GM06990 (cell line): ENCODE measurements at regions not wholly inside any gene's neighbourhood (a gene's known extent, or its start where the extent isn't known, plus 50 kb on each side); places are given as distances from the start of the nearest gene placed in this dataset.

Source experiments
- DNase-seq: peaks from one replicate; pipeline ENCODE4 v3.0.0-alpha.2; 2011; ENCODE audit not compliant: insufficient read length; ENCODE audit errors: extremely low read depth
- H3K27me3 ChIP-seq: replicated peaks from 2 replicates; pipeline ENCODE4 v1.6.0; 2011; ENCODE audit warnings: low read length; ENCODE audit not compliant: control insufficient read depth, insufficient read depth
- H3K36me3 ChIP-seq: 2 replicates; pipeline ENCODE4 v1.5.1; 2011; ENCODE audit warnings: low read length; ENCODE audit not compliant: control insufficient read depth, insufficient read depth
- H3K4me3 ChIP-seq: replicated peaks from 2 replicates; pipeline ENCODE4 v1.5.1; 2011; ENCODE audit warnings: low read depth, mild to moderate bottlenecking, control low read depth, low read length
- TF ChIP-seq, protein P1 (sequence below): IDR thresholded peaks from 2 replicates; pipeline ENCODE4 v1.5.1; 2011; ENCODE audit warnings: low read length, control low read depth, mild to moderate bottlenecking, inconsistent platforms; ENCODE audit not compliant: insufficient read depth, poor library complexity, severe bottlenecking

DNA sequence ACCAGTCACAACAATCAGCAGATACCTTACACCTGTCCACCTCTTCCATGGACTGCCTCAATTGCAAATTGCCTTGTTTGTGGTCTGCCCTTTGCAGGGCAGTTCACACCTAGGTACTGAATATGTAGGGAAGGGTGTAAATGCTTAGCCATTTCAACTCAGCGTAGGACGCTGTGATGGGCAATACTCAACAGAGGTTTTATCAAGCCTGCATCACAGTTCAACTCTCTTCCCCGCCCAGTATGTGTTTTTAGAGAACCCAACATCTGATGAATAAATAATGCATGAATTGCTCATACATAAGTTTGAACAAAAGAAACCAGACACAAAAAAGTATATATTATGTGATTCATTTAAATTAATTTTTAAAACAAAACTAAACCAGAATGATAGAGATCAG is 124.4 kb downstream of the P2RY1 start:
- DNase-seq = no peak
- no peak overlapping the region for H3K4me3 ChIP-seq
- H3K27me3 ChIP-seq = no peaks in the 10 kb centered on the region
- no peaks in the 10 kb centered on the region for H3K36me3 ChIP-seq
- TF ChIP-seq, protein P1, sequence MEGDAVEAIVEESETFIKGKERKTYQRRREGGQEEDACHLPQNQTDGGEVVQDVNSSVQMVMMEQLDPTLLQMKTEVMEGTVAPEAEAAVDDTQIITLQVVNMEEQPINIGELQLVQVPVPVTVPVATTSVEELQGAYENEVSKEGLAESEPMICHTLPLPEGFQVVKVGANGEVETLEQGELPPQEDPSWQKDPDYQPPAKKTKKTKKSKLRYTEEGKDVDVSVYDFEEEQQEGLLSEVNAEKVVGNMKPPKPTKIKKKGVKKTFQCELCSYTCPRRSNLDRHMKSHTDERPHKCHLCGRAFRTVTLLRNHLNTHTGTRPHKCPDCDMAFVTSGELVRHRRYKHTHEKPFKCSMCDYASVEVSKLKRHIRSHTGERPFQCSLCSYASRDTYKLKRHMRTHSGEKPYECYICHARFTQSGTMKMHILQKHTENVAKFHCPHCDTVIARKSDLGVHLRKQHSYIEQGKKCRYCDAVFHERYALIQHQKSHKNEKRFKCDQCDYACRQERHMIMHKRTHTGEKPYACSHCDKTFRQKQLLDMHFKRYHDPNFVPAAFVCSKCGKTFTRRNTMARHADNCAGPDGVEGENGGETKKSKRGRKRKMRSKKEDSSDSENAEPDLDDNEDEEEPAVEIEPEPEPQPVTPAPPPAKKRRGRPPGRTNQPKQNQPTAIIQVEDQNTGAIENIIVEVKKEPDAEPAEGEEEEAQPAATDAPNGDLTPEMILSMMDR = no peak

DNA sequence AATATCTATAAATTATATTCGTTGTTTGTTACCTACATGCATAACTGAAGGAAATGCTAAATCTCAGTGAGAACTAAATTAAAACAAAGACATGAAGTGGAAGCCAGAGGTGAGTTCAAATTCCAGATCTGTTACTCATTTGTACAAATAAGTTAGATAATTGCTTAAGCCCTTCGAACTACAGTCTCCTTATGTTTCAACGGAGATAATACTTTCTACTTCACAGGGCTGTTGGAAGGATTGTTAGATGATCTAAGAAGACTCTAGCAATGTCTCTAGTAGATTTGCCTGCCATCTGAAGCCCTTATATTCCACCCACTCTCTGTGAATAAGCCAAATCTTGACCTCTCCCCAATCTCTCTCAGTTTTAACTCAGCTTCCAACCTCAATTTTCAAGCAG is 125.8 kb downstream of the P2RY1 start:
- no peak overlapping the region for H3K4me3 ChIP-seq
- no peaks in the 10 kb centered on the region for H3K36me3 ChIP-seq
- no peaks in the 10 kb centered on the region for H3K27me3 ChIP-seq
- no peak for DNase-seq
- TF ChIP-seq, protein P1 = no peak

DNA sequence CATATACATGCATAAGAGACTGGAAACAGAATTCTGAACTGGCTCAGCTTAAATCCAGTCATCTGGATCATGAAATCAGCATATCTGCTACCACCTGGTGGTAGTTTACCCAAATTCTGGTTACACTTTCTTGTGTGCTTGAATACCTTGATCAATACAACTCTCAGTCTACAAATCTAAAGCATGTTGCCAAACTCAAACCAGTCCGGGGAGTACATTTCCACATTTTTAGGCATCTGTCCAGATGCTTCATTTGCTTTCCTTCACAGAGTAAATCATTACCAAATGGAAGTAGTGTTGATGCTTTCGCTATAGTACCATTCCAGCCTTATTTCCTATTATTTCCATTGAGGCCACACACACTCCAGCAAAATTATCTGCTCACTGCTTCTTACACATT is 126.4 kb downstream of the P2RY1 start:
- Histone ChIP-seq H3K27me3 (no peaks in the 10 kb centered on the region), H3K36me3 (no peaks in the 10 kb centered on the region), H3K4me3 (no peak overlapping the region)
- DNase-seq = no peak
- TF ChIP-seq, protein P1 = peak; percentile 41

DNA sequence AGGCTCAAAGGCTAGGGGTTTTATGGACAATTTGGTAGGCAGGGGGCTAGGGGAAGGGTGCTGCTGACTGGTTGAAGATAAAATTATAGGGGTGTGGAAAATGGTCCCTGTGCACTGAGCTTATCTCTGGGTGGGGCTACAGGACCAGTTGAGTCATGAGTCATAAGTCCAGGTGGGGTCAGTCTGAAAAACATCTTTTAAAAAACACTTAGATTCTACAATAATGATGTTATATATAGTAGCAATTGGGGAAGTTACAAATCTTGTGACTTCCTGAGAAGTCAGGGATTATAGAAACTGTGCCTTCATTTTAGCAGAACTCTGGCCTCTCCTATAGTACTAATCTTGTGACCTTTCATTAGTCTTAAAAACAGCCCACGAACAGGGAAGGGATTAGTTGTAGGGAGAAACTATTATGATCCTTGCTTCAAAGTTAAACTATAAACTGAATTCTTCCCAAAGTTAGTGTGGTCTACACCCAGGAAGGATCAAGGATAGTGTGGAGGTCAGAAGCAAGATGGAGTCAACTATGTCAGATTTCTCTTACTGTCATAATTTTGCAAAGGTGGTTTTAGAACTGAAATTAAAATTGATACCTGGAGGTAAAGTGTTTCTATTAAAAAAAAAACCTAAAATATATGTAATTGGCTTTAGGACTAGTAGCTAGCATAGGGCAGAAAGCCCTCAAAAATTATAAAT is 130.1 kb downstream of the P2RY1 start:
- H3K27me3 ChIP-seq = no peaks in the 10 kb centered on the region
- DNase-seq = no peak
- TF ChIP-seq, protein P1 = no peak
- no peaks in the 10 kb centered on the region for H3K36me3 ChIP-seq
- H3K4me3 ChIP-seq = no peak overlapping the region

DNA sequence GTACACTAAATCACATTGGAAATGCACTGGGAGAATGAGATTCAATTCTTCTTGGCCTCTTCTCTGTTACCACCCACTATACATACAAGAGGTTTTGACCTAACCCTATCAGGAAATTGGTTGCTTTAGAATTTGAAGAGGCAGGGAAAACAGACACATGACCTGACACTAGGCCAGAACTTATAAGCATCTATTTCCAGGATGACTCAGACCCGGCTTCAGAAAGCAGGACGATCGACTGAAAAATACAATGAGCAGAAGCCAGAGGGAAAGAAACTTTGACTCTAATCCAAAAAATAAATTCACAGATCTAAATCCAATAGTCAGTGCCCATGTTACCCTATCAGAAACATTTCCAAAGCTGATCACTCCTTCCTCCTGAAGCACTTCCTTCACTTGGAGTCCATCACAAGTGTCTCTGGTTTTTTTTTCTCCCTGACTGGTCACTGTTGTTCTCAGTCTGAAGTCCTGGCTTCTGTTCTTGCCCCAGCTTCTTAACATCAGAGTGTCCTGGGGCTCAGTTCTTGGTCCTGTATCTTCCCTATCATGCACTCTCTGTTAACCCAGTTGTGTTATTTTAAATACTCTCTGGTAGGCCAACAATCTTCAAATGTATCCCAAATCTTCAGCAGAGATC is 133.6 kb downstream of the P2RY1 start:
- DNase-seq = no peak
- no peaks in the 10 kb centered on the region for H3K36me3 ChIP-seq
- TF ChIP-seq, protein P1 = no peak
- H3K4me3 ChIP-seq = no peak overlapping the region
- no peaks in the 10 kb centered on the region for H3K27me3 ChIP-seq
